ENCODE measurements at regions not wholly inside any gene's neighbourhood (a gene's known extent, or its start where the extent isn't known, plus 50 kb on each side); places are given as distances from the start of the nearest gene placed in this dataset.

DNA sequence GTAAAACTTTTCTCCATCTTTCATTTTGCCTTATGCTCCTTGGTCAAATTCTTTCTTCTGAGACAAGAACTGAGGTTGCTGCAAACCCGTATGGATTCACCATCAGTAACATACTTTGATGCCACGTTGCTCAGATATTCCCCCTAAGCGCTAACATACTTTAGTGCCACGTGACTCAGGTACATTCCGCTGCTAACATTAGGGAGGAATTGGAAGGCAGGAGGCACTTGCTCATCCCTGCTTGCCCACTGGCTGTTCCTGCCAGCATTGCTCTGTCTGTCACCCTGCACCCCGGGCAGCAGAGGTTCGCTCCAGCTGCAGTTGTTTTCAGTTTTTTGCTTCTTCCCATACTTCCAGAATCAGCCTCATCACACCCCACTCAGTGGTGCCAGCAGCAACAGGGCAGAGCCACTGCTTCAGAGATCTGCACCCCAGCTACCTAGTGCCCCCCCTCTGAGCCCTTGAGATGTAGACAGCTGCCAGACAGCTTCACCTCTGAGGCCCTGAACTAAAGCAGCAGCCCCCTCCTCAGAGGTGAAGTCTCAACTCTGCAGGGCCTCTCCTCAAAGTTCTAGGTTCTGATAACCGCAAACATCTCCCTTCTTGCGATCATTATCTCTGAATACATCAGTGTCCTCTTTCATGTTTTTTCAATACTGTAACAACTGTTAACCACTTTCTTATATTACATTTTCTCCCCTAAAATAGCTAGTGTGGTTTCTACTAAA, 228.0 kb upstream of the KIF2A start:
- intact Hi-C loops (cut with micrococcal nuclease) = no loop called here
- peak in 1 of 9 donors; percentile 1 for DNase-seq
- Mint-ChIP-seq H3K4me3 (peak overlapping the region in 1 of 10 donors; percentile 16), H3K27me3 (peaks cover 0 to 11% (median 6%) of the 10 kb centered on the region in 5 donors), H3K36me3 (no peaks in the 10 kb centered on the region), H3K4me1 (peaks cover 0 to 13% (median 11%) of the 10 kb centered on the region in 7 donors), H3K27ac (peak overlapping the region in 3 of 9 donors; percentile 7 to 41 (median 30)), H3K9me3 (no peaks in the 10 kb centered on the region)
- CTCF ChIA-PET = no interaction called here
- H3K9me3 ChIP-seq (ENCODE audit: control insufficient read depth in 2 of 3, low read length in 3 of 3) = no peaks in the 10 kb centered on the region
- H3K27ac ChIP-seq (ENCODE audit: low read depth, low read length) = no peak overlapping the region
- H3K4me3 ChIP-seq (ENCODE audit: low read length) = no peak overlapping the region
- ATAC-seq = no peak
- POLR2A ChIA-PET = no interaction called here
- H3K36me3 ChIP-seq (ENCODE audit: control insufficient read depth in 2 of 3, insufficient read depth in 3 of 3, low read length in 3 of 3) = no peaks in the 10 kb centered on the region
- no peaks in the 10 kb centered on the region for H3K27me3 ChIP-seq (ENCODE audit: control insufficient read depth in 2 of 2, insufficient read depth in 2 of 2, low read length in 2 of 2)
- H3K4me1 ChIP-seq (ENCODE audit: control insufficient read depth in 2 of 2, insufficient read depth in 2 of 2, low read length in 2 of 2) = no peaks in the 10 kb centered on the region

- H3K27me3 Mint-ChIP-seq = peaks cover 0 to 9% (median 6%) of the 10 kb centered on the region in 5 donors
- no peak overlapping the region for H3K4me3 ChIP-seq (ENCODE audit: low read length)
- H3K36me3 Mint-ChIP-seq = no peaks in the 10 kb centered on the region
- no peak overlapping the region for H3K27ac ChIP-seq (ENCODE audit: low read depth, low read length)
- ChIA-PET CTCF (no interaction called here), POLR2A (no interaction called here)
- no peak for DNase-seq
- no peak overlapping the region for H3K27ac Mint-ChIP-seq
- intact Hi-C loops (cut with micrococcal nuclease) = no loop called here
- H3K27me3 ChIP-seq (ENCODE audit: control insufficient read depth in 2 of 2, insufficient read depth in 2 of 2, low read length in 2 of 2) = no peaks in the 10 kb centered on the region
- peaks cover 0 to 2% (median 0%) of the 10 kb centered on the region in 11 donors for H3K9me3 Mint-ChIP-seq
- no peaks in the 10 kb centered on the region for H3K9me3 ChIP-seq (ENCODE audit: control insufficient read depth in 2 of 3, low read length in 3 of 3)
- H3K4me1 Mint-ChIP-seq = peaks cover 0 to 13% (median 11%) of the 10 kb centered on the region in 7 donors
- no peak for ATAC-seq
- no peaks in the 10 kb centered on the region for H3K36me3 ChIP-seq (ENCODE audit: control insufficient read depth in 2 of 3, insufficient read depth in 3 of 3, low read length in 3 of 3)
- H3K4me1 ChIP-seq (ENCODE audit: control insufficient read depth in 2 of 2, insufficient read depth in 2 of 2, low read length in 2 of 2) = no peaks in the 10 kb centered on the region
- no peak overlapping the region for H3K4me3 Mint-ChIP-seq
Observed at GRCh38 chr5:62082370-62082801, 223.6 kb upstream of the KIF2A start.

GRCh38 chr5:62083247-62083646, 222.8 kb upstream of the KIF2A start:
- DNase-seq (no peak), ATAC-seq (no peak)
- Histone ChIP-seq H3K27me3 (ENCODE audit: control insufficient read depth in 2 of 2, insufficient read depth in 2 of 2, low read length in 2 of 2) (no peaks in the 10 kb centered on the region), H3K9me3 (ENCODE audit: control insufficient read depth in 2 of 3, low read length in 3 of 3) (no peaks in the 10 kb centered on the region), H3K27ac (ENCODE audit: low read depth, low read length) (no peak overlapping the region), H3K4me1 (ENCODE audit: control insufficient read depth in 2 of 2, insufficient read depth in 2 of 2, low read length in 2 of 2) (no peaks in the 10 kb centered on the region), H3K4me3 (ENCODE audit: low read length) (no peak overlapping the region), H3K36me3 (ENCODE audit: control insufficient read depth in 2 of 3, insufficient read depth in 3 of 3, low read length in 3 of 3) (no peaks in the 10 kb centered on the region)
- Mint-ChIP-seq H3K4me1 (peaks cover 0 to 5% (median 2%) of the 10 kb centered on the region in 7 donors), H3K4me3 (no peak overlapping the region), H3K27ac (no peak overlapping the region), H3K36me3 (no peaks in the 10 kb centered on the region), H3K9me3 (peaks cover 0 to 2% (median 0%) of the 10 kb centered on the region in 11 donors), H3K27me3 (peaks cover 0 to 6% (median 2%) of the 10 kb centered on the region in 5 donors)
- ChIA-PET CTCF (no interaction called here), POLR2A (no interaction called here)
- intact Hi-C loops (cut with micrococcal nuclease) = no loop called here

- H3K4me3 Mint-ChIP-seq = no peak overlapping the region
- POLR2A ChIA-PET = no interaction called here
- H3K9me3 ChIP-seq (ENCODE audit: control insufficient read depth in 2 of 3, low read length in 3 of 3) = no peaks in the 10 kb centered on the region
- no peaks in the 10 kb centered on the region for H3K36me3 ChIP-seq (ENCODE audit: control insufficient read depth in 2 of 3, insufficient read depth in 3 of 3, low read length in 3 of 3)
- no peak for DNase-seq
- peaks cover 0 to 4% (median 0%) of the 10 kb centered on the region in 5 donors for H3K27me3 Mint-ChIP-seq
- H3K4me1 ChIP-seq (ENCODE audit: control insufficient read depth in 2 of 2, insufficient read depth in 2 of 2, low read length in 2 of 2) = no peaks in the 10 kb centered on the region
- CTCF ChIA-PET = no interaction called here
- H3K4me1 Mint-ChIP-seq = peaks cover 0 to under 1% (median 0%) of the 10 kb centered on the region in 7 donors
- no peaks in the 10 kb centered on the region for H3K36me3 Mint-ChIP-seq
- peaks cover 0 to 2% (median 0%) of the 10 kb centered on the region in 11 donors for H3K9me3 Mint-ChIP-seq
- ATAC-seq = no peak
- intact Hi-C loops (cut with micrococcal nuclease) = no loop called here
- H3K27ac Mint-ChIP-seq = no peak overlapping the region
- H3K4me3 ChIP-seq (ENCODE audit: low read length) = no peak overlapping the region
- H3K27me3 ChIP-seq (ENCODE audit: control insufficient read depth in 2 of 2, insufficient read depth in 2 of 2, low read length in 2 of 2) = no peaks in the 10 kb centered on the region
- H3K27ac ChIP-seq (ENCODE audit: low read depth, low read length) = no peak overlapping the region
Observed at GRCh38 chr5:62083661-62084060, 222.3 kb upstream of the KIF2A start.

GRCh38 chr5:62084391-62084790, 221.6 kb upstream of the KIF2A start:
- H3K4me1 Mint-ChIP-seq = no peaks in the 10 kb centered on the region
- no peak overlapping the region for H3K4me3 ChIP-seq (ENCODE audit: low read length)
- no peaks in the 10 kb centered on the region for H3K4me1 ChIP-seq (ENCODE audit: control insufficient read depth in 2 of 2, insufficient read depth in 2 of 2, low read length in 2 of 2)
- H3K9me3 ChIP-seq (ENCODE audit: control insufficient read depth in 2 of 3, low read length in 3 of 3) = no peaks in the 10 kb centered on the region
- ChIA-PET POLR2A (no interaction called here), CTCF (no interaction called here)
- intact Hi-C loops (cut with micrococcal nuclease) = no loop called here
- H3K27me3 Mint-ChIP-seq = peaks cover 0 to 4% (median 0%) of the 10 kb centered on the region in 5 donors
- ATAC-seq (no peak), DNase-seq (no peak)
- no peaks in the 10 kb centered on the region for H3K27me3 ChIP-seq (ENCODE audit: control insufficient read depth in 2 of 2, insufficient read depth in 2 of 2, low read length in 2 of 2)
- H3K36me3 ChIP-seq (ENCODE audit: control insufficient read depth in 2 of 3, insufficient read depth in 3 of 3, low read length in 3 of 3) = no peaks in the 10 kb centered on the region
- peaks cover 0 to 2% (median 0%) of the 10 kb centered on the region in 11 donors for H3K9me3 Mint-ChIP-seq
- H3K27ac Mint-ChIP-seq = no peak overlapping the region
- no peak overlapping the region for H3K27ac ChIP-seq (ENCODE audit: low read depth, low read length)
- H3K36me3 Mint-ChIP-seq = no peaks in the 10 kb centered on the region
- no peak overlapping the region for H3K4me3 Mint-ChIP-seq

GRCh38 chr5:62090953-62091352, 215.1 kb upstream of the KIF2A start:
- no peaks in the 10 kb centered on the region for H3K4me1 ChIP-seq (ENCODE audit: control insufficient read depth in 2 of 2, insufficient read depth in 2 of 2, low read length in 2 of 2)
- H3K36me3 ChIP-seq (ENCODE audit: control insufficient read depth in 2 of 3, insufficient read depth in 3 of 3, low read length in 3 of 3) = no peaks in the 10 kb centered on the region
- H3K36me3 Mint-ChIP-seq = no peaks in the 10 kb centered on the region
- no peak overlapping the region for H3K27ac Mint-ChIP-seq
- ChIA-PET CTCF (interaction anchor here (0.6 kb wide), 1 partner anchor 1246 kb away, joined by 3 read pairs; no protein-coding TSS in a partner anchor), POLR2A (no interaction called here)
- H3K4me3 Mint-ChIP-seq = no peak overlapping the region
- no peak overlapping the region for H3K4me3 ChIP-seq (ENCODE audit: low read length)
- H3K27me3 Mint-ChIP-seq = peaks cover 4 to 16% (median 12%) of the 10 kb centered on the region in 5 donors
- H3K27ac ChIP-seq (ENCODE audit: low read depth, low read length) = no peak overlapping the region
- H3K4me1 Mint-ChIP-seq = peaks cover 0 to 12% (median 8%) of the 10 kb centered on the region in 7 donors
- ATAC-seq = no peak
- H3K27me3 ChIP-seq (ENCODE audit: control insufficient read depth in 2 of 2, insufficient read depth in 2 of 2, low read length in 2 of 2) = peaks cover 0 to 2% of the 10 kb centered on the region in 2 donors
- H3K9me3 ChIP-seq (ENCODE audit: control insufficient read depth in 2 of 3, low read length in 3 of 3) = no peaks in the 10 kb centered on the region
- peaks cover 0 to 7% (median 0%) of the 10 kb centered on the region in 11 donors for H3K9me3 Mint-ChIP-seq
- intact Hi-C loops (cut with micrococcal nuclease) = no loop called here
- DNase-seq = no peak

DNA sequence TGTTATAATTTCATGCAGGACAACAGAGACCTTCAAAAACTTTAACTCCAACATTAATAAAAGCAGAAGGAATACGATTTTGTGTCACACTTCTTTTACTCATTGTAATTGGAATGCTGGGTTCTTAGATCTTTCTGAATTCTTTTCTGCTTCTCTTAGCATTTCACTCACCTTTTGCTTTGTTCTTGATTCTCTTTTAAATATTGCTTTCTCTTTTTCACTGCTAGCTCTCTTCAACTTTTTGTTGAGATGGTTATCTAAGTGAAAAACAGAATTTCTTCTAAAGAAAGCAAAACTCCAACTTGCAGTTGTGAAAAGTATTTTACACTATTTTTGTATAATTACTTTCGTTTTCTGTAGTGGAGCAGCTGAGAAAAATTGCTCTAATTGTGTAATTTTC, 212.6 kb upstream of the KIF2A start:
- Histone ChIP-seq H3K4me1 (ENCODE audit: control insufficient read depth in 2 of 2, insufficient read depth in 2 of 2, low read length in 2 of 2) (no peaks in the 10 kb centered on the region), H3K9me3 (ENCODE audit: control insufficient read depth in 2 of 3, low read length in 3 of 3) (no peaks in the 10 kb centered on the region), H3K27ac (ENCODE audit: low read depth, low read length) (no peak overlapping the region), H3K4me3 (ENCODE audit: low read length) (peak overlapping the region; percentile 6), H3K36me3 (ENCODE audit: control insufficient read depth in 2 of 3, insufficient read depth in 3 of 3, low read length in 3 of 3) (no peaks in the 10 kb centered on the region), H3K27me3 (ENCODE audit: control insufficient read depth in 2 of 2, insufficient read depth in 2 of 2, low read length in 2 of 2) (peaks cover 0 to 2% of the 10 kb centered on the region in 2 donors)
- ATAC-seq = no peak
- peak overlapping the region in 4 of 10 donors; percentile 59 to 84 (median 78) for H3K4me3 Mint-ChIP-seq
- no peaks in the 10 kb centered on the region for H3K36me3 Mint-ChIP-seq
- H3K9me3 Mint-ChIP-seq = peaks cover 0 to 7% (median 0%) of the 10 kb centered on the region in 11 donors
- ChIA-PET POLR2A (no interaction called here), CTCF (no interaction called here)
- H3K4me1 Mint-ChIP-seq = peaks cover 0 to 12% (median 8%) of the 10 kb centered on the region in 7 donors
- no peak overlapping the region for H3K27ac Mint-ChIP-seq
- intact Hi-C loops (cut with micrococcal nuclease) = no loop called here
- DNase-seq = no peak
- peaks cover 4 to 16% (median 10%) of the 10 kb centered on the region in 5 donors for H3K27me3 Mint-ChIP-seq

Measured in naive thymus-derived CD4-positive, alpha-beta T cell (primary cell).